ENCODE measurements at regions not wholly inside any gene's neighbourhood (a gene's known extent, or its start where the extent isn't known, plus 50 kb on each side); places are given as distances from the start of the nearest gene placed in this dataset.
"Not testable (repeated sequence)": the region's sequence is repeated elsewhere in the genome, so short reads cannot be mapped to it uniquely, and the experiment has no call there.

GRCh38 chr11:37946155-37946766 is 1348.2 kb upstream of the RAG2 start:
- no peak for DNase-seq (ENCODE audit: low spot score)

- no peak for DNase-seq (ENCODE audit: low spot score)
Observed at GRCh38 chr11:37942081-37942480, 1344.0 kb upstream of the RAG2 start.

DNA sequence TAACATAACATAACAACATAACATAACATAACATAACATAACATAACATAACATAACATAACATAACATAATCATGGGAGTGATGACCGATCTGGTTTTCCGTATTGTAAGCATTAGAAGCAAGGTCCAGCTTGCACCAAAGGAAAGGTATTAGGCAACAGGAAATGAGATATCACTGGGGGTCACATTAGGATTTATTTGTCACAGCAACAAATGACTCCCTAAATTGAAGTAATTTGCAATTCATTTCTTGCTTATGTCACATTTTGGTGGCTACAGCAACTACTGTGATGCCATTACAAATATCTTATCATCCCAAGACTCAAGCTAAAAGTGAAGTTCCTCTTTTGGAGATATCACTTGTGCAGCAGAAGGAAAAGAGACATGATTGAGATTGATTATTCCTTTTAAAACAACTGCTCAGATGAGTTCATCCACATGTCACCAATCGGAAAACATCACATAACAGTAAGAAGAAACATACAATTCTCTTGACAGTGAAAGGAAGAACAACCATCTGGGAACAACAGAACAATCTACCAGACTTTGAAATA is 1331.1 kb upstream of the RAG2 start:
- DNase-seq (ENCODE audit: low spot score), result no peak

GRCh38 chr11:37926772-37927171 is 1328.7 kb upstream of the RAG2 start:
- no peak for DNase-seq (ENCODE audit: low spot score)

GRCh38 chr11:37916331-37916730 is 1318.3 kb upstream of the RAG2 start:
- no peak for DNase-seq (ENCODE audit: low spot score)

- DNase-seq (ENCODE audit: low spot score), result no peak
Observed at GRCh38 chr11:37914859-37915258, 1316.8 kb upstream of the RAG2 start.

- no peak for DNase-seq (ENCODE audit: low spot score)
Observed at GRCh38 chr11:37908219-37908548, 1310.1 kb upstream of the RAG2 start.

GRCh38 chr11:37907436-37908218 is 1309.6 kb upstream of the RAG2 start:
- no peak for DNase-seq (ENCODE audit: low spot score)

- no peak for DNase-seq (ENCODE audit: low spot score)
Observed at GRCh38 chr11:37905707-37906417, 1307.8 kb upstream of the RAG2 start.

- DNase-seq (ENCODE audit: low spot score), result no peak
Observed at GRCh38 chr11:37896016-37896415, 1298.0 kb upstream of the RAG2 start.

GRCh38 chr11:37881741-37882140 is 1283.7 kb upstream of the RAG2 start:
- no peak for DNase-seq (ENCODE audit: low spot score)

- no peak for DNase-seq (ENCODE audit: low spot score)
Observed at GRCh38 chr11:37861671-37862070, 1263.6 kb upstream of the RAG2 start.

DNA sequence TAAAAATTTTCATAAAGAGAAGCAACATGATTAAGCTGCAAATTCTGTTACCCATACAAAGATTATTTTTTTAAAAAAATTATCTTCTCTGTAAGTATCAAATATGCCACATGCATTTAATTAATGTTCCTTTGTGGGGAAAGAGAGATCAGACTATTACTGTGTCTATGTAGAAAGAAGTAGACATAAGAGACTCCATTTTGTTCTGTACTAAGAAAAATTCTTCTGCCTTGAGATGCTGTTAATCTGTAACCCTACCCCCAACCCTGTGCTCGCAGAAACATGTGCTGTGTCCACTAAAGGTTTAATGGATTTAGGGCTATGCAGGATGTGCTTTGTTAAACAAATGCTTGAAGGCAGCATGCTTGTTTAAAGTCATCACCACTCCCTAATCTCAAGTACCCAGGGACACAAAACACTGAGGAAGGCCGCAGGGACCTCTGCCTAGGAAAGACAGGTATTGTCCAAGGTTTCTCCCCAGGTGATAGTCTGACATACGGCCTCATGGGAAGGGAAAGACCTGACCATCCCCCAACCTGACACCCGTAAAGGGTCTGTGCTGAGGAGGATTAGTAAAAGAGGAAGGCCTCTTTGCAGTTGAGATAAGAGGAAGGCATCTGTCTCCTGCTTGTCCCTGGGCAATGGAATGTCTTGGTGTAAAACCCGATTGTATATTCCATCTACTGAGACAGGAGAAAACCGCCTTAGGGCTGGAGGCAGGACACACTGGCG is 1260.9 kb upstream of the RAG2 start:
- DNase-seq (ENCODE audit: low spot score), result not testable (repeated sequence)

DNA sequence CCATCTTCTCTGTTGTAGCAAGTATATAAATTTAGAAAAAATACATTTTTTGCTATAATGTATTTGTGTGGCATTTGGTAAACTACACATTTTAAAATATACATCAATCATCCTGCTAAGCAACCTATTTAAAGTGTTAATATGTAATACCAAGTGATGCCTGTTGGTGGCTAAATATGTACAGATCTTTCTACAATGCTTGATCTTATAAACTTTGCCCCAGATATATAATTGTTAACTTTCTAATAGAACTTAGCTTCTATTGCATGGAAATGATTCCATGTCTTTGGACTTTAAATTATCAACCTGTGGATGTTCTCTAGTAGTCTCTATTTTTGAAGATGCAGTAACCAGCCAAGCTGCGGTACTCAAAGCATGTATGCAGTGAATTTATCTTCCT is 1260.4 kb upstream of the RAG2 start:
- DNase-seq (ENCODE audit: low spot score), result no peak

DNA sequence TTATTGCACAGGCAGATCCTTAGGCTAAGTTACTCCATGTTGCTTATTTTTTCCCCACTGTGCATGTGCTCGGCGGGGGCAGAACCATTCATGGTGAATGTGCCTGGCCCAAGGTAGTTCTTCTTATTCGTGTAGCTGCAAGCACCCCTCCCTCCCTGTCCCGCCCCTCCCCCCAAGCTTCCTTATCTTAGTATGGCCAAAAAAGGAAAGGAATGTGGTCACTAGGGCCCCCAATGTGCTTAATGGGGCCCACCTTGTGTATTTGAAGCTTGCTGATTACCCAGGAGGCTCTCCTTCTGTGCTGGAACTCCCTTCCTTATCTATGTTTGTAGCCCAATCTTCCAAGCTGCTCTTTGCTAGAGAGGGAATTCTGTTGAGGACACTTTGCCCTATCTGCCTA is 1259.7 kb upstream of the RAG2 start:
- DNase-seq (ENCODE audit: low spot score), result no peak

- DNase-seq (ENCODE audit: low spot score), result no peak
Observed at GRCh38 chr11:37849706-37850105, 1251.7 kb upstream of the RAG2 start.

GRCh38 chr11:37843603-37844002 is 1245.6 kb upstream of the RAG2 start:
- no peak for DNase-seq (ENCODE audit: low spot score)

GRCh38 chr11:37841016-37841415 is 1243.0 kb upstream of the RAG2 start:
- DNase-seq (ENCODE audit: low spot score), result no peak

DNA sequence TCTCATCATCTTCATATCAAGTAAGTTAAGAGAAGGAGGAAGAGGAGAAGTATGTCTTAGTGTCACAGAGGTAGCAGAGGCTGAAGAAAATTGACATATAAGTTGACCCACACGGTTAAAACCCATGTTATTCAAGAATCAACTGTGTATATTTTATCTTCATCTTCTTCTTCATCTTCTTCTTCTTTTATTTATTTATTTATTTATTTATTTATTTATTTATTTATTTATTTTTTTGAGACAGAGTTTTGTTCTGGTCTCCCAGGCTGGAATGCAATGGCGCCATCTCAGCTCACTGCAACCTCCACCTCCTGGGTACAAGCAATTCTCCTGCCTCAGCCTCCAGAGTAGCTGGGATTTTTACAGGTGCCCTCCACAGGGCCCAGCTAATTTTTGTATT is 1242.3 kb upstream of the RAG2 start:
- DNase-seq (ENCODE audit: low spot score), result not testable (repeated sequence)

DNA sequence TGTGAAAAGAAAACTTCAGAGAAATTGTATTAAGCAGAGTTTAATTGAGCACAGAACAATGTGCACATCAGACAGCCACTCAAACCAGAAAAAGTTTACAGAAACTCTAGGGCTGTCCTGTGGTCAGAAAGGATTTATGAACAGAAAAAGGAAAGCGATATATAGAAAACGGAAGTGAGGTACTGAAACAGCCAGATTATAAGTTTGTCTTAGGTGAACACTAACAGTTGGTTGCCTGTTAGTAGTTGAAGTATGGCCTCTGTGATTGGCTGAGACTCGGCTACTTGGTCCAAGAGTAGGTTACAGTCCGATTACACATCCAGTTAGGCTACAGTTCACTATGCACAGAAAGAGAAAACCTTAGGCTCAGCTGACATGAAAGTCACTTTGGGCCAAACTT is 1232.5 kb upstream of the RAG2 start:
- DNase-seq (ENCODE audit: low spot score), result no peak

- DNase-seq (ENCODE audit: low spot score), result no peak
Observed at GRCh38 chr11:37817727-37818270, 1219.8 kb upstream of the RAG2 start.
